C4-2B (cell line): ENCODE measurements at regions not wholly inside any gene's neighbourhood (a gene's known extent, or its start where the extent isn't known, plus 50 kb on each side); places are given as distances from the start of the nearest gene placed in this dataset.

Experiments used
- H3K27ac ChIP-seq: fragments of 450-650 bp; 2 replicates; pipeline ENCODE4 v1.5.1; 2017
- CTCF ChIP-seq: fragments of 450-650 bp; conservative IDR thresholded peaks from 2 replicates; pipeline ENCODE4 v1.5.1; 2017; ENCODE audit warnings: mild to moderate bottlenecking
- ZFX ChIP-seq: fragments of 450-650 bp; IDR thresholded peaks from 2 replicates; pipeline ENCODE4 v1.6.1; 2017

GRCh38 chr1:218817691-218818465 is 355.8 kb upstream of the LYPLAL1 start:
- no peak overlapping the region for H3K27ac ChIP-seq
- no peak for TF ChIP-seq CTCF
- TF ChIP-seq ZFX: no peak

GRCh38 chr1:218823291-218823900 is 350.3 kb upstream of the LYPLAL1 start:
- no peak overlapping the region for H3K27ac ChIP-seq
- no peak for TF ChIP-seq ZFX
- no peak for TF ChIP-seq CTCF

- no peak for TF ChIP-seq CTCF
- no peak for TF ChIP-seq ZFX
- no peak overlapping the region for H3K27ac ChIP-seq
Observed at GRCh38 chr1:218827486-218827885, 346.2 kb upstream of the LYPLAL1 start.

GRCh38 chr1:218828125-218828650 is 345.5 kb upstream of the LYPLAL1 start:
- TF ChIP-seq CTCF (no peak), ZFX (no peak)
- no peak overlapping the region for H3K27ac ChIP-seq

GRCh38 chr1:218829097-218829496 is 344.6 kb upstream of the LYPLAL1 start:
- H3K27ac ChIP-seq: no peak overlapping the region
- no peak for TF ChIP-seq CTCF
- TF ChIP-seq ZFX: no peak

GRCh38 chr1:218835609-218836008 is 338.1 kb upstream of the LYPLAL1 start:
- no peak for TF ChIP-seq ZFX
- TF ChIP-seq CTCF: no peak
- no peak overlapping the region for H3K27ac ChIP-seq

GRCh38 chr1:218836264-218836663 is 337.4 kb upstream of the LYPLAL1 start:
- TF ChIP-seq CTCF: no peak
- TF ChIP-seq ZFX: no peak
- H3K27ac ChIP-seq: no peak overlapping the region
